22Rv1 (cell line): ENCODE measurements at regions not wholly inside any gene's neighbourhood (a gene's known extent, or its start where the extent isn't known, plus 50 kb on each side); places are given as distances from the start of the nearest gene placed in this dataset.

Experiments used
- H3K27ac ChIP-seq: fragments of 450-650 bp; 2 replicates; pipeline ENCODE4 v1.5.1; 2017
- CTCF ChIP-seq: fragments of 450-650 bp; IDR thresholded peaks from 2 replicates; pipeline ENCODE4 v1.5.1; 2017; ENCODE audit warnings: mild to moderate bottlenecking
- ZFX ChIP-seq: fragments of 450-650 bp; IDR thresholded peaks from 2 replicates; pipeline ENCODE4 v1.6.1; 2017; ENCODE audit warnings: antibody characterized with exemption, borderline replicate concordance

- H3K27ac ChIP-seq = no peak overlapping the region
- no peak for TF ChIP-seq CTCF
- no peak for TF ChIP-seq ZFX
Observed at GRCh38 chr18:4605212-4605611, 150.1 kb upstream of the DLGAP1 start.

- no peak overlapping the region for H3K27ac ChIP-seq
- TF ChIP-seq ZFX (no peak), CTCF (no peak)
Observed at GRCh38 chr18:4603955-4604354, 148.8 kb upstream of the DLGAP1 start.

- no peak overlapping the region for H3K27ac ChIP-seq
- no peak for TF ChIP-seq ZFX
- TF ChIP-seq CTCF = no peak
Observed at GRCh38 chr18:4599312-4599711, 144.2 kb upstream of the DLGAP1 start.

- H3K27ac ChIP-seq = no peak overlapping the region
- TF ChIP-seq ZFX (no peak), CTCF (no peak)
Observed at GRCh38 chr18:4597301-4597700, 142.2 kb upstream of the DLGAP1 start.

GRCh38 chr18:4593895-4594294 lies 138.8 kb upstream of the DLGAP1 start:
- TF ChIP-seq ZFX (no peak), CTCF (no peak)
- H3K27ac ChIP-seq = no peak overlapping the region

GRCh38 chr18:4593459-4593858 lies 138.4 kb upstream of the DLGAP1 start:
- TF ChIP-seq ZFX = no peak
- TF ChIP-seq CTCF = no peak
- H3K27ac ChIP-seq = no peak overlapping the region

- no peak overlapping the region for H3K27ac ChIP-seq
- TF ChIP-seq CTCF (no peak), ZFX (no peak)
Observed at GRCh38 chr18:4589056-4589800, 134.1 kb upstream of the DLGAP1 start.
